T-helper 1 cell treated with Interleukin-12 subunit alpha and Interleukin-12 subunit beta and Interleukin-4 antibody, amounts not matched to agents 30 μg/mL and 1 μg/mL, for 36 hours (primary cell): ENCODE measurements at regions not wholly inside any gene's neighbourhood (a gene's known extent, or its start where the extent isn't known, plus 50 kb on each side); places are given as distances from the start of the nearest gene placed in this dataset.

ENCODE experiments used
- H3K27ac Mint-ChIP-seq: one replicate; pipeline ENCODE4 v1.8.0; 2021; ENCODE audit warnings: mild to moderate bottlenecking, mixed read lengths
- H3K27me3 Mint-ChIP-seq: one replicate; pipeline ENCODE4 v1.8.0; 2021; ENCODE audit warnings: low read depth, mixed read lengths
- H3K36me3 Mint-ChIP-seq: one replicate; pipeline ENCODE4 v1.8.0; 2021; ENCODE audit warnings: low read depth, mixed read lengths
- H3K4me1 Mint-ChIP-seq: one replicate; pipeline ENCODE4 v1.8.0; 2021; ENCODE audit warnings: low read depth, mixed read lengths
- H3K4me3 Mint-ChIP-seq: one replicate; pipeline ENCODE4 v1.8.0; 2021; ENCODE audit warnings: mild to moderate bottlenecking, moderate library complexity, mixed read lengths
- H3K9me3 Mint-ChIP-seq: one replicate; pipeline ENCODE4 v1.8.0; 2021; ENCODE audit warnings: mixed read lengths

GRCh38 chr1:106768501-106768900 lies 288.0 kb upstream of the PRMT6 start:
- H3K9me3 Mint-ChIP-seq: peaks cover 2% of the 10 kb centered on the region
- no peak overlapping the region for H3K4me3 Mint-ChIP-seq
- no peaks in the 10 kb centered on the region for H3K36me3 Mint-ChIP-seq
- H3K27me3 Mint-ChIP-seq: no peaks in the 10 kb centered on the region
- no peaks in the 10 kb centered on the region for H3K4me1 Mint-ChIP-seq
- H3K27ac Mint-ChIP-seq: no peak overlapping the region

- no peaks in the 10 kb centered on the region for H3K27me3 Mint-ChIP-seq
- H3K27ac Mint-ChIP-seq: no peak overlapping the region
- no peaks in the 10 kb centered on the region for H3K36me3 Mint-ChIP-seq
- H3K4me3 Mint-ChIP-seq: no peak overlapping the region
- no peaks in the 10 kb centered on the region for H3K4me1 Mint-ChIP-seq
- peaks cover 16% of the 10 kb centered on the region for H3K9me3 Mint-ChIP-seq
Measured at GRCh38 chr1:106773206-106773605, 283.3 kb upstream of the PRMT6 start.

- no peaks in the 10 kb centered on the region for H3K36me3 Mint-ChIP-seq
Measured at GRCh38 chr1:106780066-106780465, 276.4 kb upstream of the PRMT6 start.

GRCh38 chr1:106780806-106781569 lies 275.5 kb upstream of the PRMT6 start:
- Mint-ChIP-seq H3K27ac (no peak overlapping the region), H3K4me1 (no peaks in the 10 kb centered on the region), H3K27me3 (no peaks in the 10 kb centered on the region), H3K36me3 (no peaks in the 10 kb centered on the region), H3K4me3 (no peak overlapping the region), H3K9me3 (no peaks in the 10 kb centered on the region)

More at GRCh38 chr1:106780066-106780465, 276.4 kb upstream of the PRMT6 start:
- H3K27me3 Mint-ChIP-seq: no peaks in the 10 kb centered on the region
- H3K4me3 Mint-ChIP-seq: no peak overlapping the region
- no peak overlapping the region for H3K27ac Mint-ChIP-seq
- peaks cover 4% of the 10 kb centered on the region for H3K9me3 Mint-ChIP-seq
- H3K4me1 Mint-ChIP-seq: no peaks in the 10 kb centered on the region

GRCh38 chr1:106785176-106785575 lies 271.3 kb upstream of the PRMT6 start:
- Mint-ChIP-seq H3K4me3 (no peak overlapping the region), H3K9me3 (no peaks in the 10 kb centered on the region), H3K36me3 (no peaks in the 10 kb centered on the region), H3K4me1 (no peaks in the 10 kb centered on the region), H3K27me3 (no peaks in the 10 kb centered on the region), H3K27ac (no peak overlapping the region)

GRCh38 chr1:106787520-106787919 lies 269.0 kb upstream of the PRMT6 start:
- no peaks in the 10 kb centered on the region for H3K4me1 Mint-ChIP-seq
- H3K4me3 Mint-ChIP-seq: no peak overlapping the region
- no peaks in the 10 kb centered on the region for H3K36me3 Mint-ChIP-seq
- H3K27me3 Mint-ChIP-seq: no peaks in the 10 kb centered on the region
- H3K27ac Mint-ChIP-seq: no peak overlapping the region
- no peaks in the 10 kb centered on the region for H3K9me3 Mint-ChIP-seq

GRCh38 chr1:106789686-106790085 lies 266.8 kb upstream of the PRMT6 start:
- Mint-ChIP-seq H3K36me3 (no peaks in the 10 kb centered on the region), H3K27ac (no peak overlapping the region), H3K4me3 (no peak overlapping the region), H3K27me3 (no peaks in the 10 kb centered on the region), H3K4me1 (no peaks in the 10 kb centered on the region), H3K9me3 (no peaks in the 10 kb centered on the region)

- H3K36me3 Mint-ChIP-seq: no peaks in the 10 kb centered on the region
- no peak overlapping the region for H3K4me3 Mint-ChIP-seq
- no peaks in the 10 kb centered on the region for H3K4me1 Mint-ChIP-seq
- no peaks in the 10 kb centered on the region for H3K9me3 Mint-ChIP-seq
- no peaks in the 10 kb centered on the region for H3K27me3 Mint-ChIP-seq
- H3K27ac Mint-ChIP-seq: no peak overlapping the region
Measured at GRCh38 chr1:106791041-106791440, 265.4 kb upstream of the PRMT6 start.

- H3K9me3 Mint-ChIP-seq: peaks cover under 1% of the 10 kb centered on the region
- H3K4me3 Mint-ChIP-seq: no peak overlapping the region
- H3K27ac Mint-ChIP-seq: no peak overlapping the region
- no peaks in the 10 kb centered on the region for H3K27me3 Mint-ChIP-seq
- H3K36me3 Mint-ChIP-seq: no peaks in the 10 kb centered on the region
- no peaks in the 10 kb centered on the region for H3K4me1 Mint-ChIP-seq
Measured at GRCh38 chr1:106793651-106794050, 262.8 kb upstream of the PRMT6 start.

- no peaks in the 10 kb centered on the region for H3K36me3 Mint-ChIP-seq
- no peaks in the 10 kb centered on the region for H3K4me1 Mint-ChIP-seq
- no peak overlapping the region for H3K27ac Mint-ChIP-seq
- H3K9me3 Mint-ChIP-seq: peaks cover 3% of the 10 kb centered on the region
- no peak overlapping the region for H3K4me3 Mint-ChIP-seq
- no peaks in the 10 kb centered on the region for H3K27me3 Mint-ChIP-seq
Measured at GRCh38 chr1:106798991-106799390, 257.5 kb upstream of the PRMT6 start.

GRCh38 chr1:106802181-106802580 lies 254.3 kb upstream of the PRMT6 start:
- H3K9me3 Mint-ChIP-seq: peaks cover 3% of the 10 kb centered on the region
- no peak overlapping the region for H3K27ac Mint-ChIP-seq
- H3K36me3 Mint-ChIP-seq: no peaks in the 10 kb centered on the region
- H3K4me1 Mint-ChIP-seq: no peaks in the 10 kb centered on the region
- H3K4me3 Mint-ChIP-seq: no peak overlapping the region
- no peaks in the 10 kb centered on the region for H3K27me3 Mint-ChIP-seq

GRCh38 chr1:106814418-106814817 lies 242.1 kb upstream of the PRMT6 start:
- Mint-ChIP-seq H3K27ac (no peak overlapping the region), H3K36me3 (no peaks in the 10 kb centered on the region), H3K27me3 (no peaks in the 10 kb centered on the region), H3K9me3 (peaks cover 18% of the 10 kb centered on the region), H3K4me3 (no peak overlapping the region), H3K4me1 (no peaks in the 10 kb centered on the region)

GRCh38 chr1:106817575-106817974 lies 238.9 kb upstream of the PRMT6 start:
- no peak overlapping the region for H3K4me3 Mint-ChIP-seq

GRCh38 chr1:106831511-106831910 lies 225.0 kb upstream of the PRMT6 start:
- no peak overlapping the region for H3K4me3 Mint-ChIP-seq
- no peaks in the 10 kb centered on the region for H3K36me3 Mint-ChIP-seq
- no peaks in the 10 kb centered on the region for H3K27me3 Mint-ChIP-seq
- H3K27ac Mint-ChIP-seq: no peak overlapping the region
- H3K9me3 Mint-ChIP-seq: no peaks in the 10 kb centered on the region
- H3K4me1 Mint-ChIP-seq: no peaks in the 10 kb centered on the region

More at GRCh38 chr1:106817575-106817974, 238.9 kb upstream of the PRMT6 start:
- peaks cover 4% of the 10 kb centered on the region for H3K9me3 Mint-ChIP-seq
- no peaks in the 10 kb centered on the region for H3K4me1 Mint-ChIP-seq
- no peaks in the 10 kb centered on the region for H3K36me3 Mint-ChIP-seq
- H3K27ac Mint-ChIP-seq: no peak overlapping the region
- no peaks in the 10 kb centered on the region for H3K27me3 Mint-ChIP-seq

- no peak overlapping the region for H3K27ac Mint-ChIP-seq
- H3K4me1 Mint-ChIP-seq: no peaks in the 10 kb centered on the region
- no peaks in the 10 kb centered on the region for H3K36me3 Mint-ChIP-seq
- H3K9me3 Mint-ChIP-seq: no peaks in the 10 kb centered on the region
- H3K27me3 Mint-ChIP-seq: no peaks in the 10 kb centered on the region
- H3K4me3 Mint-ChIP-seq: no peak overlapping the region
Measured at GRCh38 chr1:106836708-106837107, 219.8 kb upstream of the PRMT6 start.
